ENCODE measurements at regions not wholly inside any gene's neighbourhood (a gene's known extent, or its start where the extent isn't known, plus 50 kb on each side); places are given as distances from the start of the nearest gene placed in this dataset.

DNA sequence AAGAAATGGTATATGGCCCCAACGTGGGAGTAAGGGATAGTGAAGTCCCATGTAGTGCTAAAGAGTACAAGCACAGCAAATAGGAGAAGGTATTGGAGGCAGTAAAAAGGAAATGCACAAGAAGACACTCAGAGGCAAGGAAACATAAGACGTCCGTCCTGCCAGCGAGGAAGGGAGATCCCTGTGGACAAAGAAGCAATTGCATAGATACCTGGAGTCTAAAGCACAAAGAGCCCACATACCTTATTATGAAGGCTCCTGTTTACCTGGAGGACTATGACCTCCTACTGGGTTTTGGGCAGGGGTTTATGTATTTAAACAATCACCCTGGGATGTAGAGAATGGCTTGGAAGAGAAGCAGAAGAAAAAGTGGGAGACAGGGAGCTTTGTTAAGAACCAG is 341.2 kb upstream of the DCN start:
- TF ChIP-seq CTCF (IDR thresholded peaks at IDR 0.05) (no peak), POLR2A (IDR thresholded peaks at IDR 0.05) (no peak)
